GM23248 (cell line): ENCODE measurements at regions not wholly inside any gene's neighbourhood (a gene's known extent, or its start where the extent isn't known, plus 50 kb on each side); places are given as distances from the start of the nearest gene placed in this dataset.
A peak's percentile ranks its signal among the peaks of the same experiment; 100 is the strongest.
"Not testable (repeated sequence)": the region's sequence is repeated elsewhere in the genome, so short reads cannot be mapped to it uniquely, and the experiment has no call there.

ENCODE experiments used
- DNase-seq: peaks from one replicate; pipeline ENCODE4 v3.0.0-alpha.2; 2015
- H2AFZ ChIP-seq: fragments of 200-600 bp; sonication (generic); 2 replicates; pipeline ENCODE4 v1.6.1; 2016; ENCODE audit warnings: antibody characterized with exemption
- H3F3A ChIP-seq: fragments of 200-600 bp; sonication (generic); 2 replicates; pipeline ENCODE4 v1.6.1; 2016; ENCODE audit warnings: mild to moderate bottlenecking, antibody characterized with exemption, mixed run types; ENCODE audit not compliant: insufficient read depth
- H3K27ac ChIP-seq: fragments of 200-600 bp; sonication (generic); 2 replicates; pipeline ENCODE4 v1.5.1; 2016; ENCODE audit warnings: mild to moderate bottlenecking
- H3K27me3 ChIP-seq: fragments of 200-600 bp; sonication (generic); replicated peaks from 2 replicates; pipeline ENCODE4 v1.6.1; 2016; ENCODE audit warnings: mild to moderate bottlenecking; ENCODE audit not compliant: insufficient read depth
- H3K36me3 ChIP-seq: fragments of 200-600 bp; sonication (generic); 2 replicates; pipeline ENCODE4 v1.6.1; 2016; ENCODE audit warnings: low read depth, mild to moderate bottlenecking
- H3K4me1 ChIP-seq: fragments of 200-600 bp; sonication (generic); 2 replicates; pipeline ENCODE4 v1.6.1; 2016; ENCODE audit warnings: mild to moderate bottlenecking; ENCODE audit not compliant: insufficient read depth
- H3K4me2 ChIP-seq: fragments of 200-600 bp; sonication (generic); one replicate; pipeline ENCODE4 v1.6.1; 2016; ENCODE audit warnings: mild to moderate bottlenecking; ENCODE audit not compliant: unreplicated experiment
- H3K4me3 ChIP-seq: fragments of 200-600 bp; sonication (generic); 2 replicates; pipeline ENCODE4 v1.5.1; 2016; ENCODE audit warnings: mild to moderate bottlenecking
- H3K79me2 ChIP-seq: fragments of 200-600 bp; sonication (generic); 2 replicates; pipeline ENCODE4 v1.6.1; 2016; ENCODE audit warnings: mild to moderate bottlenecking; ENCODE audit not compliant: insufficient read depth
- H3K9ac ChIP-seq: fragments of 200-600 bp; sonication (generic); 2 replicates; pipeline ENCODE4 v1.6.1; 2016; ENCODE audit warnings: mild to moderate bottlenecking
- H3K9me2 ChIP-seq: fragments of 200-600 bp; sonication (generic); 2 replicates; pipeline ENCODE4 v1.6.1; 2016; ENCODE audit warnings: mixed run types, mild to moderate bottlenecking, moderate library complexity; ENCODE audit not compliant: insufficient read depth
- H3K9me3 ChIP-seq: fragments of 200-600 bp; sonication (generic); one replicate; pipeline ENCODE4 v1.6.1; 2017; ENCODE audit warnings: low read depth
- H4K20me1 ChIP-seq: fragments of 200-600 bp; sonication (generic); 2 replicates; pipeline ENCODE4 v1.6.0; 2016; ENCODE audit not compliant: insufficient read depth
- EZH2 ChIP-seq: fragments of 200-600 bp; sonication (generic); IDR thresholded peaks from 2 replicates; pipeline ENCODE4 v1.6.1; 2018; ENCODE audit warnings: antibody characterized with exemption, mild to moderate bottlenecking; ENCODE audit not compliant: insufficient read depth, poor library complexity, severe bottlenecking
- EZH2phosphoT487 ChIP-seq: fragments of 200-600 bp; sonication (generic); IDR thresholded peaks from 2 replicates; pipeline ENCODE4 v1.6.1; 2018; ENCODE audit warnings: antibody characterized with exemption, moderate library complexity, mild to moderate bottlenecking, low read depth; ENCODE audit not compliant: insufficient read depth
- WGBS, 2 experiments: methylation state at CpG; one replicate each; pipeline ENCODE4 v1.1.6; 2015 to 2017; ENCODE audit warnings: low lambda C conversion rate in 2 of 2, low coverage in 1 of 2; ENCODE audit errors: missing lambda C conversion rate in 2 of 2; 5-methylcytosine and 5-hydroxymethylcytosine counted together
- in situ Hi-C: fragments of 300-500 bp; cut with MboI; formaldehyde crosslinking; loops from 2 replicates; pipeline ENCODE4 v1.15.0; 2020

- H3K4me2 ChIP-seq: no peak overlapping the region
- H3F3A ChIP-seq: no peaks in the 10 kb centered on the region
- H3K9me2 ChIP-seq: no peaks in the 10 kb centered on the region
- TF ChIP-seq EZH2: no peak
- no peaks in the 10 kb centered on the region for H3K79me2 ChIP-seq
- H4K20me1 ChIP-seq: no peaks in the 10 kb centered on the region
- no peak for DNase-seq
- 76 to 78% methylated on average over 4 of the region's 4 CpGs for WGBS, 2 experiments
- no peak overlapping the region for H3K9ac ChIP-seq
- H3K9me3 ChIP-seq: no peaks in the 10 kb centered on the region
- no peaks in the 10 kb centered on the region for H3K4me1 ChIP-seq
- no peak overlapping the region for H2AFZ ChIP-seq
- in situ Hi-C loops: no loop called here
- H3K4me3 ChIP-seq: no peak overlapping the region
- H3K36me3 ChIP-seq: no peaks in the 10 kb centered on the region
- H3K27me3 ChIP-seq: no peaks in the 10 kb centered on the region
- H3K27ac ChIP-seq: no peak overlapping the region
These were observed 152.0 kb downstream of the MATN1 start for GRCh38 chr1:30571380-30571779.

DNA sequence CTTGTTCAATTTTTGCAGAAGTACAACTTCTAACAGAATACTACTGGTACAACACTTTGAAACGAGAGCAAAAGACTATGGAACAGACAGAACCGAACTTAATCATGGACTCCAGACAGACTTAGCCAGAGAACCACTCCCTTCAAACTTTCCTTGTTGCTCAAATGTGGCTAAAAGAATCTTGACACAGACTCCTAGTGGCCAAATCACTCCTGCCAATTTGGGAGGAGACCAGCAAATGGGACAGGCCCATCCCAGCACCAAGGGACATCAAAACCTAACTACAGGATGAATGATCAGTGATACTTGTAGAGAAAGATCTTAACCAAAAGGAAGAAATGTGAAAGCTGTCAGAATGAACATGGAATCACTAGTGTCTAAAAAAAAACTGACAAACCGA, 154.0 kb downstream of the MATN1 start:
- Histone ChIP-seq H3K9ac (no peak overlapping the region), H3K36me3 (no peaks in the 10 kb centered on the region), H3K79me2 (no peaks in the 10 kb centered on the region), H2AFZ (no peak overlapping the region), H3F3A (no peaks in the 10 kb centered on the region), H4K20me1 (no peaks in the 10 kb centered on the region), H3K4me1 (no peaks in the 10 kb centered on the region), H3K9me2 (no peaks in the 10 kb centered on the region), H3K4me2 (no peak overlapping the region), H3K9me3 (no peaks in the 10 kb centered on the region), H3K27ac (no peak overlapping the region), H3K4me3 (no peak overlapping the region), H3K27me3 (no peaks in the 10 kb centered on the region)
- peak; percentile 9 for DNase-seq
- in situ Hi-C loops: no loop called here
- TF ChIP-seq EZH2: no peak
- TF ChIP-seq EZH2phosphoT487: no peak
- whole genome bisulfite sequencing, 2 experiments: 4 to 12% methylated on average over 3 of the region's 3 CpGs

- DNase-seq: no peak
- H3K27me3 ChIP-seq: no peaks in the 10 kb centered on the region
- no peak overlapping the region for H2AFZ ChIP-seq
- no peak for TF ChIP-seq EZH2
- no peak for TF ChIP-seq EZH2phosphoT487
- H3K9me3 ChIP-seq: peaks cover 6% of the 10 kb centered on the region
- no peaks in the 10 kb centered on the region for H3K79me2 ChIP-seq
- H3K9me2 ChIP-seq: no peaks in the 10 kb centered on the region
- H3K4me3 ChIP-seq: no peak overlapping the region
- H3K9ac ChIP-seq: no peak overlapping the region
- in situ Hi-C loops: no loop called here
- H3K27ac ChIP-seq: no peak overlapping the region
- no peaks in the 10 kb centered on the region for H3K36me3 ChIP-seq
- H3K4me2 ChIP-seq: no peak overlapping the region
- no peaks in the 10 kb centered on the region for H4K20me1 ChIP-seq
- H3F3A ChIP-seq: no peaks in the 10 kb centered on the region
- H3K4me1 ChIP-seq: no peaks in the 10 kb centered on the region
These were observed 160.8 kb downstream of the MATN1 start for GRCh38 chr1:30562559-30562958.

DNA sequence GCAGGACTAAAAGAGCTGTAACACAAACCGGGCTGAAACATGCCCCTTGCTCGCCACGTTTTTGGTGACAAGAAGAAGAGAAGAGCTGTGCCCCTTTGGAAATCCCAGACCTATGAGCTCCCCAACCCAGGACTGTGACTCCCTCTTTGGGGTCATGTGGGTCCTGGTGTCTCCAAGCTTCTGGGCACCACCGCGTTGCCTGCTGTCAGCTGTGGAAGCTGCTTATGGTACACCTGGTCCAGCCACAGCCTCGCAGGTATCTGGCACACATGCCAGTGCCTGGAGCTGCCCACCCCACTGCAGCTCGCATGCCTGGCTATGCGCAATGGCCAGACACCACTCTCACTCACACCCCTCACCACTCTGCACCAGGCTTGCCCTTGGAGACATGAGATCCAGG, 171.8 kb downstream of the MATN1 start:
- Histone ChIP-seq H3F3A (no peaks in the 10 kb centered on the region), H3K4me3 (no peak overlapping the region), H3K4me1 (no peaks in the 10 kb centered on the region), H3K27ac (no peak overlapping the region), H3K27me3 (no peaks in the 10 kb centered on the region; the same call in 1 of the 2 replicates), H2AFZ (no peak overlapping the region), H3K36me3 (no peaks in the 10 kb centered on the region), H4K20me1 (no peaks in the 10 kb centered on the region), H3K9ac (no peak overlapping the region), H3K79me2 (no peaks in the 10 kb centered on the region), H3K4me2 (no peak overlapping the region), H3K9me2 (no peaks in the 10 kb centered on the region), H3K9me3 (no peaks in the 10 kb centered on the region)
- TF ChIP-seq EZH2phosphoT487 (no peak), EZH2 (no peak)
- in situ Hi-C loops: no loop called here
- no peak for DNase-seq
- 63 to 66% methylated on average over 8 of the region's 8 CpGs for WGBS, 2 experiments

GRCh38 chr1:30550365-30551220, 172.8 kb downstream of the MATN1 start:
- Histone ChIP-seq H3K27ac (no peak overlapping the region), H3K4me3 (no peak overlapping the region), H4K20me1 (no peaks in the 10 kb centered on the region), H3K9ac (no peak overlapping the region), H3K9me2 (no peaks in the 10 kb centered on the region), H3K4me2 (no peak overlapping the region), H3F3A (no peaks in the 10 kb centered on the region), H3K27me3 (no peaks in the 10 kb centered on the region; the same call in 1 of the 2 replicates), H3K36me3 (no peaks in the 10 kb centered on the region), H2AFZ (no peak overlapping the region), H3K9me3 (no peaks in the 10 kb centered on the region), H3K79me2 (no peaks in the 10 kb centered on the region), H3K4me1 (no peaks in the 10 kb centered on the region)
- no peak for DNase-seq
- TF ChIP-seq EZH2 (no peak), EZH2phosphoT487 (no peak)
- 42 to 47% methylated on average over 10 of the region's 11 CpGs for WGBS, 2 experiments
- in situ Hi-C loops: no loop called here

GRCh38 chr1:30549872-30550271, 173.5 kb downstream of the MATN1 start:
- H3K9ac ChIP-seq, H3K4me3 ChIP-seq, H3K4me2 ChIP-seq, H3K27ac ChIP-seq, H3K36me3 ChIP-seq, H3K27me3 ChIP-seq, H3K79me2 ChIP-seq, H3K9me2 ChIP-seq, H4K20me1 ChIP-seq, H3K9me3 ChIP-seq, DNase-seq, H3K4me1 ChIP-seq, in situ Hi-C loops, H2AFZ ChIP-seq, H3F3A ChIP-seq: not testable (repeated sequence)
- WGBS, 2 experiments: 65 to 67% methylated on average over 1 of the region's 1 CpG
